PC-9 (cell line): ENCODE measurements at regions not wholly inside any gene's neighbourhood (a gene's known extent, or its start where the extent isn't known, plus 50 kb on each side); places are given as distances from the start of the nearest gene placed in this dataset.

Experiments used
- BruUV-seq: library from RNA; stranded (reverse); fragments of 400-500 nt; replicated peaks from 2 replicates; lab custom pipeline; 2021; lab: Mats Ljungman, UMichigan
- CTCF ChIA-PET: fragments of 300-600 bp; sonication (Branson Sonifier 250); formaldehyde crosslinking; loops from one replicate; lab custom pipeline; 2022; ENCODE audit warnings: antibody characterized with exemption; lab: Charles Lee
- POLR2A ChIA-PET: fragments of 300-600 bp; sonication (Branson Sonifier 250); formaldehyde crosslinking; loops from one replicate; lab custom pipeline; 2022; ENCODE audit warnings: antibody characterized with exemption; ENCODE audit not compliant: unreplicated experiment; lab: Charles Lee
- DNase-seq, 2 experiments: peaks; one replicate each; pipeline versions ENCODE4 v3.0.0 to v3.0.0-alpha.2; 2015 to 2022; ENCODE audit warnings: mixed read lengths in 1 of 2
- H2AFZ ChIP-seq: fragments of 200-600 bp; sonication (generic); 2 replicates; pipeline ENCODE4 v1.8.1; 2017; ENCODE audit warnings: antibody characterized with exemption
- H3F3A ChIP-seq: fragments of 200-600 bp; sonication (generic); 2 replicates; pipeline ENCODE4 v1.8.1; 2017; ENCODE audit warnings: antibody characterized with exemption, mild to moderate bottlenecking, low read depth; ENCODE audit not compliant: insufficient read depth
- H3K27ac ChIP-seq: fragments of 200-600 bp; sonication (generic); 2 replicates; pipeline ENCODE4 v1.6.1; 2016; ENCODE audit warnings: mixed run types
- H3K27me3 ChIP-seq: fragments of 200-600 bp; sonication (generic); 2 replicates; pipeline ENCODE4 v1.6.1; 2016; ENCODE audit warnings: low read depth, mixed run types; ENCODE audit not compliant: insufficient read depth
- H3K36me3 ChIP-seq: fragments of 200-600 bp; sonication (generic); 2 replicates; pipeline ENCODE4 v1.6.1; 2016; ENCODE audit warnings: low read depth, mixed run types
- H3K4me1 ChIP-seq: fragments of 200-600 bp; sonication (generic); replicated peaks from 2 replicates; pipeline ENCODE4 v1.6.1; 2016; ENCODE audit warnings: mixed run types; ENCODE audit not compliant: insufficient read depth
- H3K4me2 ChIP-seq: fragments of 200-600 bp; sonication (generic); 2 replicates; pipeline ENCODE4 v1.6.1; 2017; ENCODE audit warnings: mixed run types
- H3K4me3 ChIP-seq: fragments of 200-600 bp; sonication (generic); 2 replicates; pipeline ENCODE4 v1.6.1; 2016; ENCODE audit warnings: mixed run types
- H3K79me2 ChIP-seq: fragments of 200-600 bp; sonication (generic); 2 replicates; pipeline ENCODE4 v1.6.1; 2017; ENCODE audit warnings: low read depth, mixed run types
- H3K9me2 ChIP-seq: fragments of 200-600 bp; sonication (generic); 2 replicates; pipeline ENCODE4 v1.8.1; 2017; ENCODE audit warnings: mild to moderate bottlenecking; ENCODE audit not compliant: insufficient read depth
- H3K9me3 ChIP-seq: fragments of 200-600 bp; sonication (generic); 2 replicates; pipeline ENCODE4 v1.8.1; 2016; ENCODE audit warnings: low read depth; ENCODE audit not compliant: insufficient read depth
- H4K20me1 ChIP-seq: fragments of 200-600 bp; sonication (generic); 2 replicates; pipeline ENCODE4 v1.8.1; 2017; ENCODE audit not compliant: insufficient read depth
- CTCF ChIP-seq: fragments of 200-600 bp; sonication (generic); conservative IDR thresholded peaks from 2 replicates; pipeline ENCODE4 v1.6.1; 2017; ENCODE audit warnings: mixed run types, antibody characterized with exemption, mild to moderate bottlenecking, moderate library complexity
- EZH2 ChIP-seq: fragments of 200-600 bp; sonication (generic); IDR thresholded peaks from 2 replicates; pipeline ENCODE4 v1.8.0; 2017; ENCODE audit warnings: antibody characterized with exemption, low read depth
- intact Hi-C: fragments of 100-400 bp; cut with micrococcal nuclease; formaldehyde crosslinking; loops from one replicate; pipeline ENCODE4 v1.10.0; 2022; ENCODE audit not compliant: unreplicated experiment

- intact Hi-C loops, result no loop called here
- no peak for DNase-seq
- Histone ChIP-seq H3F3A (no peaks in the 10 kb centered on the region), H4K20me1 (no peaks in the 10 kb centered on the region), H3K27me3 (no peaks in the 10 kb centered on the region), H3K9me3 (no peaks in the 10 kb centered on the region), H3K79me2 (no peaks in the 10 kb centered on the region), H3K36me3 (no peaks in the 10 kb centered on the region), H3K4me3 (no peak overlapping the region), H3K27ac (no peak overlapping the region), H3K9me2 (no peaks in the 10 kb centered on the region), H3K4me2 (no peak overlapping the region), H2AFZ (no peak overlapping the region; the same call in 1 of the 2 replicates), H3K4me1 (no peaks in the 10 kb centered on the region)
- CTCF ChIA-PET, result no interaction called here
- BruUV-seq, result no TSS peak
- POLR2A ChIA-PET, result no interaction called here
- TF ChIP-seq EZH2, result no peak
- TF ChIP-seq CTCF, result no peak
These were observed 62.0 kb upstream of the ESRRG start for GRCh38 chr1:216785221-216785620.

GRCh38 chr1:216779686-216780085 lies 56.5 kb upstream of the ESRRG start:
- POLR2A ChIA-PET, result no interaction called here
- no peak overlapping the region for H3K4me2 ChIP-seq
- no peaks in the 10 kb centered on the region for H3F3A ChIP-seq
- no peaks in the 10 kb centered on the region for H3K79me2 ChIP-seq
- DNase-seq, result no peak
- H3K4me3 ChIP-seq, result no peak overlapping the region
- H3K9me3 ChIP-seq, result no peaks in the 10 kb centered on the region
- H3K9me2 ChIP-seq, result no peaks in the 10 kb centered on the region
- H4K20me1 ChIP-seq, result no peaks in the 10 kb centered on the region
- CTCF ChIA-PET, result no interaction called here
- no peaks in the 10 kb centered on the region for H3K4me1 ChIP-seq
- no peaks in the 10 kb centered on the region for H3K36me3 ChIP-seq
- H3K27me3 ChIP-seq, result no peaks in the 10 kb centered on the region
- no peak for TF ChIP-seq CTCF
- H2AFZ ChIP-seq, result no peak overlapping the region
- no peak overlapping the region for H3K27ac ChIP-seq
- intact Hi-C loops, result no loop called here
- BruUV-seq, result no TSS peak

GRCh38 chr1:216778737-216779136 lies 55.5 kb upstream of the ESRRG start:
- POLR2A ChIA-PET, result no interaction called here

More at GRCh38 chr1:216778737-216779136, 55.5 kb upstream of the ESRRG start:
- BruUV-seq, result no TSS peak
- Histone ChIP-seq H3K4me1 (no peaks in the 10 kb centered on the region), H3K4me2 (no peak overlapping the region), H3K79me2 (no peaks in the 10 kb centered on the region), H3K4me3 (no peak overlapping the region), H3K27ac (no peak overlapping the region), H3F3A (no peaks in the 10 kb centered on the region), H2AFZ (no peak overlapping the region), H3K27me3 (no peaks in the 10 kb centered on the region), H3K9me3 (no peaks in the 10 kb centered on the region), H4K20me1 (no peaks in the 10 kb centered on the region), H3K9me2 (no peaks in the 10 kb centered on the region), H3K36me3 (no peaks in the 10 kb centered on the region)
- intact Hi-C loops, result no loop called here
- CTCF ChIA-PET, result no interaction called here
- DNase-seq, result no peak
- TF ChIP-seq CTCF, result no peak
- no peak for TF ChIP-seq EZH2
